HT-29 (cell line): ENCODE measurements at regions not wholly inside any gene's neighbourhood (a gene's known extent, or its start where the extent isn't known, plus 50 kb on each side); places are given as distances from the start of the nearest gene placed in this dataset.

Experiments
- DNase-seq: peaks from one replicate; pipeline ENCODE4 v3.0.0-alpha.2; 2015; ENCODE audit warnings: low spot score

DNA sequence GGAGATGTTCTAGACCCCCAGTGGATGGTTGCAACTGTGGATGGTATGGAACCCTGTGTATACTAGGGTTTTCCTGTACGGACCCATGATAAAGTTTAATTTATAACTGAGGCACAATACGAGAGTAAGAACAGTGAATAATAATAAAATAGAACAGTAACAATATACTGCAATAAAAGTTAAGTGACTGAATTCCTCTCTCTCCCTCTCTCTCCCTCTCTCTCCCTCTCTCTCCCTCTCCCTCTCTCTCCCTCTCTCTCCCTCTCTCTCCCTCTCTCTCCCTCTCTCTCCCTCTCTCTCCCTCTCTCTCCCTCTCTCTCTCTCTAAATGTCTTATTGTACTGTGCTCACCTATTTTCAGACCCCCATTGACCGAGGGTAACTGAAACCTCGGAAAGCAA, 291.0 kb downstream of the IRF8 start:
- no peak for DNase-seq

GRCh38 chr16:86191663-86192062, 292.7 kb downstream of the IRF8 start:
- DNase-seq, result no peak

DNA sequence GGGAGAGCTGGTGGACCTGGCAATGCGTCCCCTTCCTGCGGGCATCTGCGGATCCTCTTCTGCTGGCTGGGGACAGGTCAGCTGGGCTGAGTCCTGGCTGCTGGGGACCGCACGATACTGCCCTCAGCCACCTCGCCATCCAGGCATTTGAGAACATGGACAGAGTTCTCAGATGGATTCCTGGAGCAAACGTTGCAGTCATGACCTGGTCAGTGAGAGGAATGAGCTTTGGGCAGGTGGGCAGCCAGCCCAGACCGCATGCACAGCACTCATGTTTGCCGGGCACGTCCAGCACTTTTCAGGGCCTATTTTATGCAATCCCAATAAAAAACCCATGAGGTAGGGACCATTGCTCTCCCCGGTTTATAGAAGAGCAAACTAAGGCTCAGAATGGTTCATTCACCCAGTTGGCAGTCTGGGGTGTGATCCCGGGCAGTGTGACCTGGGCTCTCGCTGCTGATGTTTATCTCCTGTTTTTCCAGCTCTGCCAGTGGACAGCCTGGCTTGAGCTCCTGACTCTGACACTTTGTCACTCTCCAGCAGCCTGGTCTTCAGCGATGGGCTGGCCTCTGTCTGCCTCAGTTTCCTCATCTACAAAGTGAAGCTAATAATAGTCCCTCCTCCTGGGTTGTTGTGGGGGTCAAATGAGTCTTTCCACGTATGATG, 294.7 kb downstream of the IRF8 start:
- DNase-seq, result no peak

GRCh38 chr16:86195863-86196630, 297.1 kb downstream of the IRF8 start:
- DNase-seq, result no peak

GRCh38 chr16:86196687-86197391, 297.9 kb downstream of the IRF8 start:
- no peak for DNase-seq

- no peak for DNase-seq
These were observed 299.5 kb downstream of the IRF8 start for GRCh38 chr16:86198206-86199118.

DNA sequence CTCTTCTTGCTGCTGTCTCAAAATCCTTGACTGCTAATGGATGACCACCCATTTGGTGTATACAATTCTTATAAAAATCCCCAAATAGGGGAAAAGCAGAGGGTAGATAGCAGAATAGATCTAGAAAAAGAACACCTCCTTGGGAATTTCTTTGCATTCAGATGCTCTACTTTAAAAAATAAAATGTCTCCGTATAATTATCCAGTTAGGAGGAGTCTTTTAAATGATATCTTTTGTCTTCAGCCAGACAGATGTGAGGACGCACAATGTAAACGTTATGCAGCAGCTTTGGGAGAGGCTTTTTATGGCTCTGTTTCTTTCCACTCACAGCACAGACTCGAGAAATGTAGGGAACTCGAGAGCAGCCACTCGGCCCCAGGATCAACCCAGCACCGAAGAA, 300.2 kb downstream of the IRF8 start:
- no peak for DNase-seq

GRCh38 chr16:86199871-86200695, 301.1 kb downstream of the IRF8 start:
- no peak for DNase-seq

DNA sequence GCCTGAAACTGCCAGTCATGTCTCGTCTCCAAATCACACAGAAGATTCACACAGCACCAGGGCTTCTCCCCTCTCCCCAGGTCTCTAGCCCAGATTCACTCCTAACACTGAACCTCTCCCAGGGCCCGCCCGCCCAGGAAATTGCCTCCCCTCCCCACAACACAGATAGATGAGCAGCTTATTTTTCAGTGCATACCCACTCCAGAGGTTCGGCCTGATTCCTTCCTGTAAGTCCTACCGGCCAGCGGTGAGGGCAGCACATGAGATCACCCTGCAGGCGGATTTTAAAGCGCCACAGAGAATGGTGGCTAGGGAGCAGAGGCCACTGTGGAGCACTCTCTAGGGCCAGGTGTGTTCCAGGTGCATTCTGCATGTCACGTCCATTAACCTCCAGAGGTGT, 301.8 kb downstream of the IRF8 start:
- no peak for DNase-seq

DNA sequence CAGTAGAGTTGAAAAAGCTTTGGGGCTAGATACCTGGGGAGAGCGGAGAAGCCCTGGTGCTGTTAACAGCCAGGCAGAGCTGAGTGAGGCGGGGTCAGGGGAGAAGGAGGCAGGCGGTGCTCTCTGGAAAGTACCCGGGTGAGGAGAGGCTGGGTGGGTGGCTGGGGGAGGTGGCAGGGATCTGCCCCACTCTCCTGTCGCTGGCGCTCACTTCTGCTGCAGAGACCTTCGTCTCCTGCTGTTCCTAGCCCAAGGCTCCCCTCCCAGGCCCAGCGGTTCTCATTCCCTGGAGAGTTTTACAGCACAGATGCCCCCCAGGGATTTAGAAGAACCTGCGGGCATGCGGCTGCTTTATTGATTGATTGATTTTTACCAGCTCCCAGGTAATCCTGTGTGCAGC, 302.8 kb downstream of the IRF8 start:
- no peak for DNase-seq

DNA sequence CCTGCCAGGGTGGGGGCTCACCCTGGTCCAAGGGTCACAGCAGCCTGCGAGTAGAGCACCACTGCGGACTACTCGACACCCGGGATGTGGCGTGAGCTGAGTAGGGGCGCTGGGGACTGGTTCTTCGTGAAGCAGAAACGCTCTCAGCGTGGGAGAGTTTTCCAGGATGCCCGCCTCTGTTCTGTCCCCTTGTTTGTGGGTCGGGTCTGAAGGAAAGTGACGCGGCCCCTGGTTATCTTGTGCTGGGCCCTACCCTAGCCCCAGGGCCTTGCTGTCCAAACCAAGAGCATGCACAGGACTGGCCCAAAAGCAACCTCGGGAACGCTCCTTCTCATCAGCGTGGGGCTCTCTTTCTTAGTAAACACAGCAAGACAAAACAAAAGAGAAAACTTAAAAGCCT, 303.3 kb downstream of the IRF8 start:
- DNase-seq, result no peak

- no peak for DNase-seq
These were observed 303.9 kb downstream of the IRF8 start for GRCh38 chr16:86202760-86203426.

GRCh38 chr16:86203557-86204275, 304.8 kb downstream of the IRF8 start:
- no peak for DNase-seq

DNA sequence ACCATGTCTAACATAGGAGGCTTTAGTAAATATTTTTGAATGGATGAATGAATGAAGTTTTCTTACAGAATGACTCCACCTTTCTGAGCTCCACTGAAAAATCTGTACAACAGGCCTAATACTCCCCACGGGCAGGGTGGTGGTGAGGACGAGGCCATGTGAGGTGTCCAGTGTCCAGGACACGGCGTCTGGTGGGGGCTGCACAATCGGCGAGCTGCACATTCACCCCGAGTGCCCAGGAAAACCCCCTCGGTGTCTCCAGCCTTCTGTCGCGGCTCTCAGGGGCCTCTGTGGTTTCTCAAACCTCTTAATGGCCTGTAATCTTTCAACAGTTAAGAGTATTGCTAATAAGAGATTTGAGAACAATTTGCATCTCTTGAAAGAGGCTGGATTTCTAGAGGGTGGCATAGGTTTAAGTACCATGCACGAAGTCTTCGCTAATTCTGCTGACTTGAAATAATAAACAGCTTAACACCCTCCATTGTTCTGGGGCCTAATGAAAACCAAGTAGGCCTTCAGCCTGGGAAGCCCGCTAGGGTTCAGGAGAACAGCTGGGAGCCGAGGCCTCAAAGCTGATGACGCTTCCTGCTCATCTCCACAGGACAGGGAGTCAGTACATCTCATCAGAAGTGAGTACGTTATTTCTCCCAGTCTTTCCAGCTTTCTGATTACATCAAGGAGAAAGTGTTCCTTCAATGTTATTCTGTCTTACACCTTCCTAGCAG, 304.6 kb upstream of the FOXF1 start:
- DNase-seq, result no peak

DNA sequence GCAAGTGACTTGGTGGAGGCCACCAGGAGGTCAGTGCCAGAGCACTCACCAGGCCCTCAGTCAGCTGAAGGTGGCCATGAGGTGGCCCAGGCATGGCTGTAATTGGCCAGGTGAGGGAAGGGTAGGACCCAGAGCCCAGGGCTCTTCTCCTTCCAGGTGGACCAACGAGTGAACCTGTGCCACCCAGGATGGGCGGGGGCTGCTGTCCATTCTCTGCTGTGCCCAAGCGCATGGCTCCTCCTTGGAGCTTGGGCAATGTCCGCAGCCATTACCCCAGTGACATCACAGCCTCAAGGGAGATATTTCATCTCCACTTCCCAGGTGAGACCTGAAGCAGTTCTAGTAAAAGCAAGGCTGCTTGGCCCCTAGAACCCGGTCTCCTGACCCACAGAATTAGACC, 303.0 kb upstream of the FOXF1 start:
- no peak for DNase-seq

DNA sequence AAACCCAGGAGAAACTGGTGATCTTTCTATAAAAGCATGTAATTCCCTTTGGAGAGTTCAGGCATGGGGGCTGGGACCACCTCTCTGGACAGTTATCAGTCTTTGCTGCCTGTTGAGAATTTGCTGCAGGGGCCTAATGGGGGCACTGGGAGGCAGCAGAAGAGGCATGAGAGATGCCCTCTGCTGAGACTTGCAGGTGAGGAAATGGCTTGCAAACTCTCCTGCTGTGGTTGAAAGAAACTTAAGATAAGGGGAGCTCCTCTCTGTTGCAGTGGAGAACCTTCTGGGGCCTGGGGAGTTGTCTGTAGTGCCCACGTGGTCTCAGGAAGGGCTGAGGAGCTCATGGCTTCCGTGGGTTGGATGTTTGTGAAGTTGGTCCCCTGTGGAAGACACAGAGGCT, 301.1 kb upstream of the FOXF1 start:
- no peak for DNase-seq

GRCh38 chr16:86210403-86211193, 299.7 kb upstream of the FOXF1 start:
- no peak for DNase-seq

DNA sequence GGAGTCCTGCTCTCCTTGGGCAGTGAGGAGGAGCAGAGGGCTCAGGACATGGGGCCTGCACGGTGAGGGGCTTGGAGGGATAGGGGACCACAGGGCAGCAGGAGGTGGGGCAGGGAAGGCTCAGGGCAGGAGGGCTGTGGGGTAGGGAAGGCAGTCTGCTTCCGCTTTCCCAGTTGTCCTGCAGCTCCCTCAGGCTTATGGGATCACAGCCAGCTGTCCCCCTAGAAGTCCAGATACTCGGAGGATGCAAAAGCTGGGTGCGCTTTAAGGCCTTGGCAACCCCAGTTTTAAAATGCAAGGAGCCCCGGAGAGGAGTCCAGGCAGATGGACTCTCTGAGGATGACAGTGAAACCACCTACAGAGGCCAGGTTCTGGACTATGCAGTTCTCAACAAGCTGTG, 299.1 kb upstream of the FOXF1 start:
- no peak for DNase-seq
